Esophagus muscularis mucosa (tissue), 4 donors: ENCODE measurements at regions not wholly inside any gene's neighbourhood (a gene's known extent, or its start where the extent isn't known, plus 50 kb on each side); places are given as distances from the start of the nearest gene placed in this dataset.

ENCODE experiments used
- DNase-seq: peaks from one replicate; pipeline ENCODE4 v3.0.0-alpha.2; 2017; ENCODE audit errors: extremely low spot score
- H3K27ac ChIP-seq, 4 donors: fragments of 200-600 bp; sonication (generic); replicated peaks in 1 of 4; 1 replicate in 3 of 4; 2 replicates in 1 of 4; pipeline ENCODE4 v1.5.1; 2016 to 2019; ENCODE audit warnings: mild to moderate bottlenecking in 1 of 4
- H3K27me3 ChIP-seq, 4 donors: fragments of 200-600 bp; sonication (generic); one replicate each; pipeline versions ENCODE4 v1.5.1 to v1.6.0; 2016 to 2019
- H3K36me3 ChIP-seq, 4 donors: fragments of 200-600 bp; sonication (generic); one replicate each; pipeline ENCODE4 v1.5.1; 2016 to 2019
- H3K4me1 ChIP-seq, 4 donors: fragments of 200-600 bp; sonication (generic); one replicate each; pipeline ENCODE4 v1.5.1; 2016 to 2019
- H3K4me3 ChIP-seq, 4 donors: fragments of 200-600 bp; sonication (generic); 1 replicate in 2 of 4; 2 replicates in 2 of 4; pipeline ENCODE4 v1.5.1; 2016 to 2019; ENCODE audit warnings: mild to moderate bottlenecking in 4 of 4, moderate library complexity in 1 of 4
- H3K9me3 ChIP-seq, 4 donors: fragments of 200-600 bp; sonication (generic); 1 replicate in 3 of 4; 2 replicates in 1 of 4; pipeline ENCODE4 v1.5.1; 2016 to 2019
- CTCF ChIP-seq, 3 experiments: fragments of 200-600 bp in 2 of 3; fragments of 450-650 bp in 1 of 3; sonication (generic) in 2 of 3; IDR thresholded peaks; one replicate each; pipeline ENCODE4 v1.5.1; 2017 to 2019; ENCODE audit warnings: antibody characterized with exemption in 3 of 3, mild to moderate bottlenecking in 2 of 3, moderate library complexity in 1 of 3
- EP300 ChIP-seq: sonication (generic); formaldehyde crosslinking; IDR thresholded peaks from one replicate; pipeline ENCODE4 v1.6.1; 2017; ENCODE audit warnings: antibody characterized with exemption
- POLR2A ChIP-seq: fragments of 450-650 bp; IDR thresholded peaks from one replicate; pipeline ENCODE4 v1.6.1; 2017; ENCODE audit warnings: antibody characterized with exemption, moderate library complexity, mild to moderate bottlenecking, low read depth
- POLR2AphosphoS5 ChIP-seq, 2 donors: sonication (generic); formaldehyde crosslinking; IDR thresholded peaks; one replicate each; pipeline ENCODE4 v1.6.1; 2017; ENCODE audit warnings: antibody characterized with exemption in 2 of 2
- WGBS: methylation state at CpG from one replicate; pipeline ENCODE4 v1.1.5; 2018; 5-methylcytosine and 5-hydroxymethylcytosine counted together
- intact Hi-C: fragments of 100-400 bp; cut with DNase I; formaldehyde crosslinking; loops from one replicate; pipeline ENCODE4 v1.15.1; 2023

- TF ChIP-seq POLR2A (no peak), CTCF (IDR thresholded peaks at IDR 0.05) (no peak), POLR2AphosphoS5 (IDR thresholded peaks at IDR 0.05) (no peak), EP300 (no peak)
- Histone ChIP-seq H3K4me1 (no peaks in the 10 kb centered on the region), H3K4me3 (no peak overlapping the region), H3K27ac (no peak overlapping the region), H3K27me3 (no peaks in the 10 kb centered on the region), H3K36me3 (no peaks in the 10 kb centered on the region), H3K9me3 (no peaks in the 10 kb centered on the region)
- no peak for DNase-seq
- intact Hi-C loops, result no loop called here
- 87% methylated on average over 14 of the region's 15 CpGs for WGBS
Measured at GRCh38 chr2:16196687-16197503, 256.5 kb downstream of the MYCN start.

DNA sequence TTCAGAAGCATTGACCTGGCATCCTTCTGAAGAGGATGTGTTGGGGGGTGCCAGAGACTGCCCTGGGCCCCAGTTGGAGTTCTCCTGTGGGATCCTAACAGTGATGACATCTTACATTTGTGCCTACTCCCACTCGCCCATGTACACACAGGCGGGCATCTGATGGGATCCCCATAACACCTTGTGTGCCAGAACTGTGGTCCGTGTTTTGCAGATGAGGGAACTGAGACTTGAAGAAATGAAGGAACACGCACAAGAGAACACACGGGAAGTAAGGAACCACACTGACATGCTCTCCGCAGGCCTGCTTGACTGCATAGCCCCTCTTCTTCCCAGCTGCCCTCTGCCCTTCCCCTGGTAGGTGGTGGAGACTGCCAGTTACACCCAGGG, 255.3 kb downstream of the MYCN start:
- Histone ChIP-seq H3K9me3 (no peaks in the 10 kb centered on the region), H3K27ac (no peak overlapping the region), H3K36me3 (no peaks in the 10 kb centered on the region), H3K27me3 (no peaks in the 10 kb centered on the region), H3K4me1 (no peaks in the 10 kb centered on the region), H3K4me3 (no peak overlapping the region)
- intact Hi-C loops, result no loop called here
- 80% methylated on average over 6 of the region's 6 CpGs for WGBS
- TF ChIP-seq CTCF (IDR thresholded peaks at IDR 0.05) (no peak), POLR2A (no peak), POLR2AphosphoS5 (IDR thresholded peaks at IDR 0.05) (no peak), EP300 (no peak)
- DNase-seq, result no peak

DNA sequence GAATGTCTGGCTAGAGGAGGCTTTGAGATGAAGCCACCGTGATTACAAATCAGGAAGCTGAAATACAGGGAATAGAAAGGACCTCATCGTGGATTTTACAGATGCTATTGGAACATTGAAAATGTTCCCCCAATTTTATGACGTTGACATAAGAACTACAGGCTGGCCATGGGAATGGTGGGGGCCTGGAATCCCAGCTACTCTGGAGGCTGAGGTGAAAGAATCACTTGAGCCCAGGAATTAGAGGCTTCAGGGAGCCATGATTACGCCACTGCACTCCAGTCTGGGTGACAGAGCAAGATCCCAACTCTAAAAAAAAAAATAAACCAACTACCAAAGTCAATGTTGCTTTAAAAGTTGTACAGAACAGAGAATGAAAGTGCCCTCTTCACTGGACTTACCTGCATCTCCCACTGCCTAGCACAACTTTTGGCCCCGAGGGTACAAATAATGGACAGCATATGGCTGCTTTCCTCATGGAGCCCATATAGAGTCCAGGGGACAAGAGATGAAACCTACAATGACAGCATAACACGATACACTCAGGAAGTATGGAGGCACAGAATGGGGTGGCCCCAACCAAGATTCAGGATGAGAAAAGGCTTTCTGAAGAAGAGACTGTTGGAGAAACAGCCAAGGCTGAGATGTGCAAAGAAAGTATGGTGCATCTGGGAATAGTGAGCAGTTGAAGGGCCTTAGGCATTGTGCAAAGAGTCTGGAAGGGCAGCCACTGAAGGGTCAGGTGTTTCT, 254.8 kb downstream of the MYCN start:
- no peak overlapping the region for H3K27ac ChIP-seq
- no peaks in the 10 kb centered on the region for H3K36me3 ChIP-seq
- intact Hi-C loops, result no loop called here
- WGBS, result 95% methylated on average over 5 of the region's 6 CpGs
- no peak overlapping the region for H3K4me3 ChIP-seq
- no peaks in the 10 kb centered on the region for H3K9me3 ChIP-seq
- H3K27me3 ChIP-seq, result no peaks in the 10 kb centered on the region
- no peak for DNase-seq
- no peak for TF ChIP-seq EP300
- no peak for TF ChIP-seq POLR2AphosphoS5 (IDR thresholded peaks at IDR 0.05)
- no peak for TF ChIP-seq POLR2A
- no peak for TF ChIP-seq CTCF (IDR thresholded peaks at IDR 0.05)
- no peaks in the 10 kb centered on the region for H3K4me1 ChIP-seq

DNA sequence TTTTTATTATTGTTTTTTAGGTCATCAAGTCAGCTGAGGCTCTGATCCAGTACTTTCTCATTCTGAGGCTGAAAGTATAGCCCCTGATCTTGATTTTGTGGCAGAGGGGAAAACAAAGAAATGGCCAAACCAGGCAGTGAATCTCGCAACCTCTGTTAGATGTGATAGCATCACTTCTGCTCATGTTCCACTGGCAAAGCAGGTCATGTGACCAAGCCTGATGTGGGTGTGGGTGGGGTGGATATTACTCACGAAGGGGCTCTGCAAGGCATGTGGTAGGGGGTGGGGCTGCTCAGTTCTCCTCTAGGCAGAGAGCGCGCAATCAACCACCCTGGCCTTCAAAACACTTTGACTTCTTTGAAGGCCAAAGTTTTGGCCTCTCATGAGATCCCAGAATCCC, 254.2 kb downstream of the MYCN start:
- Histone ChIP-seq H3K36me3 (no peaks in the 10 kb centered on the region), H3K27me3 (no peaks in the 10 kb centered on the region), H3K4me1 (no peaks in the 10 kb centered on the region), H3K4me3 (no peak overlapping the region), H3K27ac (no peak overlapping the region), H3K9me3 (no peaks in the 10 kb centered on the region)
- 81% methylated on average over 4 of the region's 4 CpGs for WGBS
- no peak for TF ChIP-seq POLR2A
- no peak for TF ChIP-seq EP300
- TF ChIP-seq CTCF (IDR thresholded peaks at IDR 0.05), result no peak
- no peak for TF ChIP-seq POLR2AphosphoS5 (IDR thresholded peaks at IDR 0.05)
- DNase-seq, result no peak
- intact Hi-C loops, result no loop called here
